ENCODE measurements at regions not wholly inside any gene's neighbourhood (a gene's known extent, or its start where the extent isn't known, plus 50 kb on each side); places are given as distances from the start of the nearest gene placed in this dataset.
"Not testable (repeated sequence)": the region's sequence is repeated elsewhere in the genome, so short reads cannot be mapped to it uniquely, and the experiment has no call there.

DNA sequence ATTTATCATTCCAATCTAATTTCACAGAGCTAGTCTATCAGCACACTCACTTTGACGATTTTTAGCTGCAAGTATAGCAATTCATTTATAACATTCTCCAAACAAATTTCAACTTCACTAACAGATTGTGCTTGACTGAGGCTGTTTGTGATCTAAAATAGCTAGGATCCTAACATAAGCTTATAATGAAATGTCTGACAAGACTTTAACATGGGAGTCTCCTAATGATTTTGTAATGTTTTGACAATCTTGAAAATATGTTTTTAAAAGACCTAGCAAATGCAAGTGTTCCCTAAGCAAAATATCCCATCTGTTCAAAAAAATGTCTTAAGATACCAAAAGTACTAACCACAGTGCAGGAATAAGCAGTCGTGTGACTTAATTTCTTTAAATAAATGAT, 889.5 kb upstream of the SPRY2 start:
- no peaks in the 10 kb centered on the region for H3K27me3 ChIP-seq

DNA sequence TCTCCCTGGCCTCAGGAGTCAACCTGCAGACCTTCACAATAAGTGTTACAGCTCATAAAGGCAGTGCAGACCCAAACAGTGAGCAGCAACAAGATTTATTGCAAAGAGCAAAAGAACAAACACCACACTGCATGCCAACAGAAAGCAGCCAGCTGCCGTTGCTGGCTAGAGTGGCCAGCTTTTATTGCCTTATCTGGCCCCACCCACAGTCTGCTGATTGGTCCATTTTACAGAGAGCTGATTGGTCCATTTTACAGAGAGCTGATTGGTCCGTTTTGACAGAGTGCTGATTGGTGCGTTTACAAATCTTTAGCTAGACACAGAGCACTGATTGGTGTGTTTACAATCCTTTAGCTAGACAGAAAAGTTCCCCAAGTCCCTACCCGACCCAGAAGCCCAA, 885.9 kb upstream of the SPRY2 start:
- ATAC-seq, H3K27ac ChIP-seq, H3K36me3 ChIP-seq, H3K4me1 ChIP-seq, H3K4me3 ChIP-seq, H3K27me3 ChIP-seq, H3K9me3 ChIP-seq: not testable (repeated sequence)
- 50 to 57% methylated on average over 2 to 4 of the region's 4 CpGs for whole genome bisulfite sequencing, 2 donors (ENCODE audit: low coverage in 1 of 2)

More for the DNA sequence above, 889.5 kb upstream of the SPRY2 start:
- H3K4me3 ChIP-seq = no peak overlapping the region
- no peak for ATAC-seq
- no peaks in the 10 kb centered on the region for H3K4me1 ChIP-seq
- TF ChIP-seq POLR2A (IDR thresholded peaks at IDR 0.05) (no peak), EP300 (IDR thresholded peaks at IDR 0.05) (no peak), POLR2AphosphoS5 (IDR thresholded peaks at IDR 0.05) (no peak)
- TF ChIP-seq, protein P1, sequence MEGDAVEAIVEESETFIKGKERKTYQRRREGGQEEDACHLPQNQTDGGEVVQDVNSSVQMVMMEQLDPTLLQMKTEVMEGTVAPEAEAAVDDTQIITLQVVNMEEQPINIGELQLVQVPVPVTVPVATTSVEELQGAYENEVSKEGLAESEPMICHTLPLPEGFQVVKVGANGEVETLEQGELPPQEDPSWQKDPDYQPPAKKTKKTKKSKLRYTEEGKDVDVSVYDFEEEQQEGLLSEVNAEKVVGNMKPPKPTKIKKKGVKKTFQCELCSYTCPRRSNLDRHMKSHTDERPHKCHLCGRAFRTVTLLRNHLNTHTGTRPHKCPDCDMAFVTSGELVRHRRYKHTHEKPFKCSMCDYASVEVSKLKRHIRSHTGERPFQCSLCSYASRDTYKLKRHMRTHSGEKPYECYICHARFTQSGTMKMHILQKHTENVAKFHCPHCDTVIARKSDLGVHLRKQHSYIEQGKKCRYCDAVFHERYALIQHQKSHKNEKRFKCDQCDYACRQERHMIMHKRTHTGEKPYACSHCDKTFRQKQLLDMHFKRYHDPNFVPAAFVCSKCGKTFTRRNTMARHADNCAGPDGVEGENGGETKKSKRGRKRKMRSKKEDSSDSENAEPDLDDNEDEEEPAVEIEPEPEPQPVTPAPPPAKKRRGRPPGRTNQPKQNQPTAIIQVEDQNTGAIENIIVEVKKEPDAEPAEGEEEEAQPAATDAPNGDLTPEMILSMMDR (IDR thresholded peaks at IDR 0.05) = no peak
- H3K27ac ChIP-seq = no peak overlapping the region
- WGBS, 2 donors (ENCODE audit: low coverage in 1 of 2) = 21 to 31% methylated on average over 2 of the region's 2 CpGs
- no peaks in the 10 kb centered on the region for H3K36me3 ChIP-seq
- no peaks in the 10 kb centered on the region for H3K9me3 ChIP-seq

DNA sequence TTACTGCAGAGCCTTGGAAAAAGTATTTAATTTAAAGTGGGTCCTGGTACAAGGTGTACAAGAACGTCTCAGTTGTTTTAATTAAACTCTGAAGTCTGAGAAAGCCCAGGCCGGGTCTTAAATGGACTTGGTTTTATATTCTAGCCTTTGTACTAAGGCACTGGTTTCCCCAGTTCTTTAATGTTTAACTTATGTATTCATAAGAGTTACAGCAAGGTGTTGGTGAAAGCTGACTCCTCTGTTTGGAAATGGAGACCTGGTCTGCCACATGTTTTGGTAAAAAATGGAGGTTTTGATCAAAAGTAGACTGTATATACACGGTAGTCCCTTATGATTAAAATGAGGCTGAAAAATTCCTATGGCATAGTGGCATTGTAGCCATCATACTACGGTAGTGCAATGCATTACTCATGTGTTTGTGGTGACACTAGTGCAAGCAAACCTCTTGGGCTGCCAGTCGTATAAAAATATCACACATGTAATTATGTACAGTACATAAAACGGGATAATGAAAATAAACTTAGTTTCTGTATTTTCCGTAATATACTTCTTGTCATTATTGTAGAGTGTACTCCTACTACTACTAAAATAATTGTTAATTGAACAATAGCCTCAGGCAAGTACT, 883.4 kb upstream of the SPRY2 start:
- WGBS, 2 donors (ENCODE audit: low coverage in 1 of 2) = 69 to 72% methylated on average over 7 of the region's 7 CpGs
- Histone ChIP-seq H3K4me3 (no peak overlapping the region), H3K9me3 (no peaks in the 10 kb centered on the region), H3K36me3 (no peaks in the 10 kb centered on the region), H3K27me3 (no peaks in the 10 kb centered on the region), H3K4me1 (no peaks in the 10 kb centered on the region), H3K27ac (no peak overlapping the region)
- ATAC-seq = no peak
- TF ChIP-seq POLR2AphosphoS5 (IDR thresholded peaks at IDR 0.05) = no peak
- TF ChIP-seq EP300 (IDR thresholded peaks at IDR 0.05) = no peak
- no peak for TF ChIP-seq POLR2A (IDR thresholded peaks at IDR 0.05)
- TF ChIP-seq, protein P1 (IDR thresholded peaks at IDR 0.05) = no peak

GRCh38 chr13:81223778-81224177, 882.9 kb upstream of the SPRY2 start:
- Histone ChIP-seq H3K27ac (no peak overlapping the region), H3K4me3 (no peak overlapping the region), H3K4me1 (no peaks in the 10 kb centered on the region), H3K9me3 (no peaks in the 10 kb centered on the region), H3K36me3 (no peaks in the 10 kb centered on the region), H3K27me3 (no peaks in the 10 kb centered on the region)
- TF ChIP-seq, protein P1 (IDR thresholded peaks at IDR 0.05) = no peak
- TF ChIP-seq POLR2A (IDR thresholded peaks at IDR 0.05) (no peak), EP300 (IDR thresholded peaks at IDR 0.05) (no peak), POLR2AphosphoS5 (IDR thresholded peaks at IDR 0.05) (no peak)
- WGBS, 2 donors (ENCODE audit: low coverage in 1 of 2) = 42 to 69% methylated on average over 5 of the region's 6 CpGs
- ATAC-seq = no peak

GRCh38 chr13:81211713-81212112, 870.8 kb upstream of the SPRY2 start:
- 55 to 83% methylated on average over 2 of the region's 2 CpGs for WGBS, 2 donors (ENCODE audit: low coverage in 1 of 2)
- Histone ChIP-seq H3K36me3 (no peaks in the 10 kb centered on the region), H3K27ac (no peak overlapping the region), H3K27me3 (no peaks in the 10 kb centered on the region), H3K4me1 (no peaks in the 10 kb centered on the region), H3K4me3 (no peak overlapping the region), H3K9me3 (no peaks in the 10 kb centered on the region)
- no peak for ATAC-seq
- TF ChIP-seq POLR2AphosphoS5 (IDR thresholded peaks at IDR 0.05) (no peak), POLR2A (IDR thresholded peaks at IDR 0.05) (no peak), EP300 (IDR thresholded peaks at IDR 0.05) (no peak)
- TF ChIP-seq, protein P1 (IDR thresholded peaks at IDR 0.05) = no peak

Measured in gastroesophageal sphincter (tissue), 4 donors.